Skeletal muscle cell (primary cell): ENCODE measurements at regions not wholly inside any gene's neighbourhood (a gene's known extent, or its start where the extent isn't known, plus 50 kb on each side); places are given as distances from the start of the nearest gene placed in this dataset.

Experiments
- DNase-seq: peaks from one replicate; pipeline ENCODE4 v3.0.0-alpha.2; 2010; ENCODE audit warnings: low read depth
- H3K4me3 ChIP-seq: 2 replicates; pipeline ENCODE4 v1.5.1; 2011; ENCODE audit warnings: low read depth, mild to moderate bottlenecking, control low read depth, low read length, moderate library complexity

DNA sequence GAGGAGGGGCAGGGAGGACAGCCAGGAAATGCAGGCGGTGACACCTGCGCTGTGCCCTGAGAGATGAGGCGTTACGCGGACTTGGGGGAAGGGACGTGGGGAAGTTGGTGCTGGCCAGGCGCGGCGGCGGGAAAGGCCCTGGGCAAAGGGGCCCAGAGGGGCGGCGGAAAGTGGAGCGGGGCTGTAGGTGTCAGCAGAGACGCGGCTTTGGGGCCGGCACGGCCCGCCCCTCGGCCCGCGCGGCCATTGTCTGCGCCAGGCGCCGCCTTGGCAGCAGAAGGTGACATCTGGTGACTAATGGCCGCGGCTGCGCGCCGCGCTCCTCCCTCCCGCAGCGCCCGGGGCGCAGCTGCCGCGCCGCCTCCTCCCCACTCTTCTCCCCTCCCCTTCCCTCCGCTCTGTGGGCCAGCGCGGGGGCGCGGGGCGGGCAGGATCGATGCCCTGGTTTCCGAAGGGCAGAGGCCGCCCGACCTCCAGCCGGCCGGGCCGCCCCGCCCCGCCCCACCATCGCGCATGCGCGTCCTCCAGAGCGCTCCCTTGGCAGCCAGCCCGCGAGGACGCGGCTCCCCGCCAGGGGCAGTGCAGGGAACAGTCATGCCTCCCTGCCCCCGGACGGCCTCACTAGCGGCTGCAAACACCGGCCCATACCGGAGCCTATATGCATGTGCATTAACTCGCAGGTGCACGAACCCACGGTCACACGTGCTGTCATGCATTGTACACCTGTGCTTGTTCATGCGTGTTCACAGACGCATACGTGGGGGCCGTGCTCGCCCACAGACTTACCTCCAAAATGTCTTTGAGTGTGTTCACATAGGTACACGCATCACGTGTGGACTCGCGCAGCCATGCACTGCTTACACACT lies 269.6 kb downstream of the RPS24 start:
- DNase-seq, result peak; percentile 48
- peak overlapping the region; percentile 64 for H3K4me3 ChIP-seq

DNA sequence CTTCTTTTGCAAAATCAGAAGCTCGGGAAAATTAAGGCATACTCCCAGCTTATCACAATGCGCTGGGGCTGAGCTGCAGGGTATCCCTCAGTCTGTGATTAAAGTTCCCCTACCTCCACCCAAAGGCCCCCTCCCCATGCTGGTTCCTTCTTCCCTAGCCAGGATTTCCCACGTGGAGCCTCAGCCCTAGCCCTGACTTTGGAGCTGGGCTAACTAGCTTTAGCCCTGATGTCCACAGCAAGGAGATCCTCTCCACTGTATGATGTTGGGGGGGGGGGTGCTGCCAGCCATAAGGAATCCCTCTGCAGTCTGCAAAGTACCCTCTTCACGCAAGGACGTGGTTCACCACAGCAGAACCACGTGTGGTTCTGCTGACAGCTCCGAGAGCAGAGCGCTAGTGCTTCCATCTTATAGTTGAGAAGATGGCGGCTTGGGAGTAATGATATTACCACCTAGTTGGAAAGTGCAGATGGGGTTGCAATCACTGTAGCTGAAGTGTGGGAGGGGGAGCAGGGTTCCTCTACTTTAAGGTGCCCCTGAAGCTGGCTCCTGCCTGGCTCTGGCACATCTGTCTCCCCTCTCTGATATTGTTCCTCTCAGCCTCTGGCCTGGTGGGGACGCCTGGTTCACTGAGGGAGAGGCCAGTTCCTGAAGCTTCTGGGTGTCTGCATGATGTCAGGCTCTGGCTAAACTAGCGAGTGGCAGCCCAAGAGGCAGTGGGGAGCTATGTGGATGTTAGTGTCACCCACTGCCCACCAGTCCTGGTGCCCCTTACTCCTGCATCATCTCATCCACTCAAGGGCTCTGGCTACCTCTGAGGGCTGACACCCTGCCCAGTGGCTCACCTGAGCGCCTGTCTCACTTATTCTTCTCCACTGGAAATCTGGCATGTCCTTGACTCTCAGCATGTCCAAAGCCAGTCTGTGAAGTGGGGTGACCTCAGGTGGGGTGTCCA lies 270.7 kb downstream of the RPS24 start:
- DNase-seq, result no peak
- no peak overlapping the region for H3K4me3 ChIP-seq

DNA sequence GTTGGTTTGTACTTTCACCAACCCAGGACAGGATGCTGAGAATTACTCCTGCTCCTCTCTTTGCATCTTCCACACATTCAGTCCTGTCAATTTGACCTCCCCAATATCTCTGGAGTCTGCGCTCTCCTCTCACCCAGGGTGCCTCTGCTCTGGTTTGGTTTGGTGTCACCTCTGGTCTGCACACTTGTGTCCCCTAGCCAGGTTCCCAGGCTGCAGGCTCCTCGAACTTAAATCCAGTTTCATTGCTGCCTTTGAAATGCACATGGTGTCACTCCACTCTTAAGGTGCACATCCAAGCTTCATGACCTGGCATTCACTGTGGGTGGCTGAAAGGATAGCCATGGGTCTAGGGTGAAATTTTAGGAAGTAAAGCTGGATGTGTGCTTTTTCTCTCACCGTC lies 271.6 kb downstream of the RPS24 start:
- DNase-seq, result no peak
- no peak overlapping the region for H3K4me3 ChIP-seq

DNA sequence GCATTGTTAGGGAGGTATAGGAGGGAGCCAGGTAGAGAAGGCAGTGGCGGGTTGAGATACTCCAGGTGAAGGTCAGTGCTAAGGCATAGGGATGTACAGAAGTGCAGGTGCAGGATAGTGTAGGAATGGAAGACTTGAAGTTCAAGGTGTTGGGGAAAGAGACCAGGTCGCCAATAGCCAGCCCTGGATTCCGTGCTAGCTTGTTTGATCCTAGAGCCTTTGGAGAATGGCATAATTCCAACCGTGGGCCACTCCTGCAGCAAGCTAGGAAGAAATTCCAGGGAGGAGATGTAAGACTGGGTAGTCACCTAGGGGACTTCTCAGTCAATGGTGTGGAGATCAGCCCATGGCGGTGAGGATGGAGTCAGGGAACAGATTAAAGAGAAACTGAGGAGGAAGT lies 272.7 kb downstream of the RPS24 start:
- no peak for DNase-seq
- H3K4me3 ChIP-seq, result no peak overlapping the region

DNA sequence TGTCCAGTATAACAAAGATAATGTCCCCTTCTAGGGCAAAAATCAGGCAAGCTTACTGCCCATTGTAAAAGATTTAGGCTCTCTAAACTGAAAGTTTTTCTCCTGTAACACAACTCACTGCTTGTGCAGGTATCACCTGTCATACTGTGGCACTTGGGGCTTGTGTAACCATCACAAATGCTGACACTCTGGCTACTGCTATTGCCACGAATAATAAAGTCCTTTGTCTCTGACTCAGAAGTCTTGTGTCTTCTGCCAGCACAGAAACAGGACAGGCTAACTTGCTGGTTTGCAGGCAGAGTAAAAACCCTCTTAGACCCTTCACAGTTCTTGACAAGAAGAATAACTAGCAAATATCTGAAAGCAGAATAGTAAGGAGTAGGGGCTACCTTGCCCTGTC lies 273.9 kb downstream of the RPS24 start:
- DNase-seq, result no peak
- H3K4me3 ChIP-seq, result no peak overlapping the region

DNA sequence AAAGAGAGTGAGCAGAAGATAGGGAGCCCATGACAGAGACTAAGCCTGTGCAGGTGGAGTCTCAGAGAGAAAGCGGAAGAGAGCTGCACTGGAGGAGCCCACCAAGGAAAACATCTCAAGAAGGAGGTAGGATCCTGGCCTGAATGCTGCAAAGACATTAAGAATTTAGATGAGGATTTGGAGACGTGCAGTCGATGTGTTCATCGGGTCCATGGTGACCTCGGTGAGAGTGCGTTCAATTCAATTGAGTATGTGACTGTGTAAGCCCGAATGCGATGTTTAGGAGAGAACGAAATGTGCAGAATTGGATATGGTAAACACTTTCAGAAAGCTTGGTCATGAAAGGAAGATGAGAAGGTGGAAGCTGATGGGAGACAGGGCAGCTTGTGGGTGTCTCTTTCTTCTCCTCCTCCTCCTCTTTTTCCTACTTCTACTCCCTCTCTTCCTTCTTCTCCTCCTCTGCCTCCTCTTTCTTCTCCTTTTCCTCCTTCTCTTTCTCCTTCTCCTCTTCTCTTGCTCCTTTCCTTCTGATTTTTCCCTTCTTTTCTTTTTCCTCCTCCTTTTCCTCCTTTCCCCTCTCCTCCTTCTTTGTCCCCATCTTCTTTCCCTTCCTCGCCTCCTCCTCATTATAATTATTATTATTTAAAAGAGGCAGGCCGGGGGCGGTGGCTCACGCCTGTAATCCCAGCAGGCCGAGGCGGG lies 276.0 kb downstream of the RPS24 start:
- no peak for DNase-seq
- no peak overlapping the region for H3K4me3 ChIP-seq

DNA sequence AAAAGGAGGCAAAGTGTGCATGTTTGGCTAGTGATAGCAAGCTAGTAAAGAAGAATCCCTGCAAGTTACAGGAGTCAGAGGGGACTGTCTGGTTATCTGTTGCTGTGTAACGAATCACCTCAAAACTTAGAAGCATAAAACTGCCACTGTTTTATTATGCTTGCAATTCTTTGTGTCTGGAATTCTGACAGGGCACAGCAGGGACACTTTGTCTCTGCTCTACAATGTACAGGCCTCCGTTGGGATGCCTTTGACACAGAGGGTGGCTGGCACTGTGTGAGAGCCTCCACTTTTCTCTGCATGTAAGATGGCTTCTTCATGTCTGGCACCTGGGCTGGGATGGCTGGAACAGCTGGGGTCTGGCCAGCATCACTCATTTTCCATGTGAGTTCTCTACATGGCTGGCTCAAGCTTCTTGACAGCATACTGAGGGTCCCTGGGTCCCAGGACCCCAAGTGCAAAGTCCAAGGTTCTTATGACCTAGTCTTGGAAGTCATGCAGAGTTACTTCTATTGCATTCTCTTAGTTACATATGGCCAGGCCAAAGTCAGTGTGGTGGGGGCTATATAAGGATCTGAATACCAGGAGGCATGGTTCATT lies 276.9 kb downstream of the RPS24 start:
- no peak overlapping the region for H3K4me3 ChIP-seq
- DNase-seq, result no peak

DNA sequence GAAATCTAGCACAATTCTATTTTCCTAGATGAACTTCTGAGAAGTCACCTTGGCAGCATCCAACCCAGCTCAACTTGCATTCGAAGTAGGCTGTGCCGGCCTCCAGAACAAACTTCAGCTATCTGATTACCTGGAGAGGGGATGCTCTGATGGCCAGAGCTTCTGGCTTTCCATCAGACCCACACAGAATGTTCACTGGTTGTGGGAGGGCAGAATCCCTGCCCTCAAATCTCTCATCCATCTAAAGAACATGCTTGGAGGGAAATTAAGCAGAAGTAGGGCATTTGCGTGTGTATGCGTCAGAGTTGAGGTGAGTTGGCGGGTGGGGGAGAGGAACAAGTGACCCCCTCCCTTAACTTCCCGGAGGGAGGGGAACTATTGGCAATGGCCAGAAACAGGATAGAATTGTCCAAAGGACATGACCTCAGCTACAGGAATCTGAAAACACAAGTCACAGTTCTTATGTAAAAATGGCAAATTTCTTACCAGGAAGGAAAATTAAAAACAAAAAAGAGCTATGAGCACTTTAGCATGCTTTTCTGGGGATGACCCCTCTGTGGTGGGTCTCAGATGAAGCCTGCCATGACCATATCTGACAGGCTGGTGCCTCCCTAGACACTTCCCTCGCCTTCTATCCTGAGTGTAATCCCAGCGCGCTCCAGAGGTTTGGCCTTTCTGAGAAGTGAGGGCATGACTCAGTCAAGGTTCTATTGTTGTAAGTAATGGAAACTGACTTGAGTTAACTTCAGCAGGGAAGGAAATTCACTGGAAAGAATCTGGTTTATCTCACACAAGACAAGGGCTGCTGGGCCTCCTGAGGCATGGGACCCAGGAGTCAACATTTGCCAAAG lies 278.8 kb downstream of the RPS24 start:
- DNase-seq, result no peak

DNA sequence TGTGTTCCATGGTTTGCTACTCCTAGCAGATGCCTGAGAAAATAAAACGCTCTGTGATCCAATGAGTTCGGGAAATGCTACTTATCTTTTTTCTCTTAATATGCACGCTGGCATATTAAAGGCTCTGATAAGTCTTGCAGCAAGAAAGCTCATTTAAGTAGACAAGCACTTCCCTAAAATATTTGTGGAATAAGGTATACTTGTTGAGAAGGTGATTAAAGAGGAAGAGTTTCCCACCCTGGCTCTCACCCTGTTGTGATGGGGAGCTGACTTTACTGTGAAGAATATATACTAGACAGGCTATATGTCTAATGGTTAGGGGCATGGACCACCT lies 279.4 kb downstream of the RPS24 start:
- DNase-seq, result no peak
- H3K4me3 ChIP-seq, result no peak overlapping the region

More for the DNA sequence above, 278.8 kb downstream of the RPS24 start:
- no peak overlapping the region for H3K4me3 ChIP-seq

DNA sequence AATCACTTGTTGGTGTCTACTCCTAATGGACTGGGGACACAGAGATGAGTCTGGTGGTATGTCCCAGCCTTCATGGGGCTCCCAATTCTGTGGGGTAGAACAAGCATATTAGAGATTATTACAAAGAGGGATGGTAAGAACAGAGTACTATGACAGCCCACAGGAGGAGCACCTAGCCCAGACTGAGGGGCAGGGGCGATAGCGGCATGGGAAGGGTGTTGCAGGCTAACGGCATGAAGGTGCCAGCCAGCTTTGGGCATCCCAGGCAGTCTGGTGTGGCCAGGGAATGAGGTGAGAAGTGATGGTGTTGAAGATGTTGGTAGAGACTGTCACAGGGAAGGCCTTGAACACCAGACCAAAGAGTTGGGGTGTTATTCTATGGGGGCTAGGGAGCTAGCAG lies 280.0 kb downstream of the RPS24 start:
- no peak for DNase-seq
- H3K4me3 ChIP-seq, result no peak overlapping the region

DNA sequence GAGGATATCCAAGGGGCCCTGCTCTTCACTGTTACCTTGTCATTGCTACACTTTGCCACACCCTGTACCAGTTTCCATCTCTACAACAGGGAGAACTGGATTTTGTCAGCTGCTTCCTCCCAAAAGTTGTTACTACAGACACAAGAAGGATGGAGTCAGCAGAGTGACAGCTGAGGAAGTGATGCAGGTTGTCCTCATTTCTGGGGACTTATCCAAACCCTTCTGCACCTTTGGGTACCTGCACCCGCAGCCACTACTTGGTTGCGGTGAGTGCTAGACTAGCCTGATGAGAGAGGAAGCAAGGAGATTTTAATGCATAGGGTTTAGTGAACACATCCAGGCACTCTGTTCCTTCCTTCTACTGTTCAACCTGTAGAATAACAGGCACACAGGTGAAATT lies 281.0 kb downstream of the RPS24 start:
- no peak for DNase-seq
- no peak overlapping the region for H3K4me3 ChIP-seq

DNA sequence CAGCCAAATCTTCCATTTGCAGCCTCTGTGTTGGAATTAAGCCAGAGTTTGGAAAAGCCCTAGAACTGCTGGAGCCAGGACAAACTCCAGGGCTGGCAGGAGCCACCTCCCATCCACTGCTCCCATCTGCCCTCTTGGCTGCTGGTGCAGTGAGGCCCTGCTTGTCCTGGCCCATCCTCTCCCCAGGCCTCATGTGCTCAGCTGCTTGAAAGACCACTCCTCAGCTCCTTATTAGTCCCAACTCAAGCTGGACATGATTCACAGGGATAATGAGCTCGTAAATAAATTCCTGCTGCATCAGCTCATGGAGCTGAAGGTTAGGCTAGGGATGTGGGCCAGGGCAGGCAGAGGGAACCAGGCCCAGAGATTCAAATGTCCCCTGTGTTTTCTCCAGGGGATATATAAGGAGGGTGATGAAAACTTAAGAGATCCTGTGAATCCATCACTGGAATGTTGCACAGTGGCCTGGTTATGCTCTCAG lies 282.8 kb downstream of the RPS24 start:
- H3K4me3 ChIP-seq, result no peak overlapping the region
- DNase-seq, result peak; percentile 31

DNA sequence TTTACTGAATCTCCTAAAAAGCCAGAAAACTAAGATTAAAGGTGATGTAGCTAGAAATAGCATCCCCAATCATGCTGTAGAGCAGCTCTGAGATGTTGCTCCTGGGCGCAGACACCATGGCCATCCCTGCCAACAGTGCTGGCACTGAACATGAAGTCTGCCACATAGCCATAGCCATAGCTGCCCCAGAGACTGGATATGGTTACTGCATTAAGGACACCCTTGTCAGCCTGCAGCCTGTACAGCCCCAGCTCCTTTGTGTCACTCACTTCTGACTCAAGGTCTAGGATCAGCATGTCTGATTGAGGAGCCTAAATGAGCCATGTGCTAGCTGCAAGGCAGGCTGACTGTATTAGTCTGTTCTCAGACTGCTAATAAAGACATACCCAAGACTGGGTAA lies 284.6 kb downstream of the RPS24 start:
- no peak for DNase-seq

DNA sequence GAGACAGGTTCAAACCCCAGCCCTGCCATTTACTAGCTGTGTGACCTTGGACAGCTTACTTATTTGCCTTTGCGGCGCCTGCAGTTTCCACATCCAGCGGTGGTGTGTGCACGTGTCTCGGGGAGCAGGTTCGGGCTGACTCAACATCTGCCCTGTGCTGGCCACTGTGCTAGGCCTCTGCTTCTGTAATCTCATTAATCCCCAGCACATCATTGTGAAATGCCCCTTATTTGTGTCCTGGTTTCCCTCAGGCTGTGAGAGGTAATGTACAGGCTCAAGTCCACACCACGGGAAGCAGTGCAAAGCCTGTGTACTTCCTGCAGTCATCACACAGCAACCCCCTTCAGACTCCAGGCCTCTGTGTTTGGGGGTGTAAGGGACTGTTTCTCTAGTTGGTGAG lies 285.7 kb downstream of the RPS24 start:
- no peak for DNase-seq
- no peak overlapping the region for H3K4me3 ChIP-seq

More for the DNA sequence above, 284.6 kb downstream of the RPS24 start:
- H3K4me3 ChIP-seq, result no peak overlapping the region

DNA sequence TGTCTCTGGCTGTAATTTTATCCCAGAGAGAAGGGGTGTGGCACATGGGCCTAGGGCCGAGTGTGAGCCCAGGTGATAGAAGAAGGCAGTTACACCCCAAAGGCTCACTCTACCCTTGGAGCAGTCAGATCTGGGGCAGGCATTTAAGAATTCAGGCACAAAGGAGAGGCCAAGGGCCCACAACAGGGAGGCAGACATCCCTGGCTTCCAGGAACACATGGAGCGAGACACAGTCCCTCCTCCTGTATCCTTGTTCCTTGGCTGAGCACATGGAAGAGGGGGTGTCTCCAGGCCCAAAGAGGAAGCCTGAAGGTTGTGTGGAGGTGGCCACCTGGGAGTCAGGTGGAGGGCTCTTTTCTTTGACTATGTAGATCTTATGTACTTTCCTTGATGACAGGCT lies 286.2 kb downstream of the RPS24 start:
- DNase-seq, result no peak
- no peak overlapping the region for H3K4me3 ChIP-seq

DNA sequence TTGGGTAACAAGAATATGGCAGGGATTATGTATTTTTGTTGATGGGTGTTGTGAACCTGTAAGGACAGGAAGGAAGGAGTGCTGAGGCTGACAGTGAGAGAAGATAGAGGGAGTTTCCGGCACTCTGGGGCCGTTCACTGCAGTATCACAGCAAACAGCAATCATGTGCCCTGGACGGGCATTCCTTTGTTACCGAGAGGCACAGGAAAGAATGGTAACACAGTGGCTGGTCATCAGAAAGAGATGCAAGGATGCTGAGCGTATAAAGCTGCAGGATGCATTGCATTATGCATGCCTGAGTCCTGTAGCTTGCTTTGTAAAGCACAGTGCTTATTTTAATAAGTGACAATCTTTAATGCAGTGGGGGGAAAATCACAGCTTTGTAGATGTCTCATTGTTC lies 286.8 kb downstream of the RPS24 start:
- no peak for DNase-seq

DNA sequence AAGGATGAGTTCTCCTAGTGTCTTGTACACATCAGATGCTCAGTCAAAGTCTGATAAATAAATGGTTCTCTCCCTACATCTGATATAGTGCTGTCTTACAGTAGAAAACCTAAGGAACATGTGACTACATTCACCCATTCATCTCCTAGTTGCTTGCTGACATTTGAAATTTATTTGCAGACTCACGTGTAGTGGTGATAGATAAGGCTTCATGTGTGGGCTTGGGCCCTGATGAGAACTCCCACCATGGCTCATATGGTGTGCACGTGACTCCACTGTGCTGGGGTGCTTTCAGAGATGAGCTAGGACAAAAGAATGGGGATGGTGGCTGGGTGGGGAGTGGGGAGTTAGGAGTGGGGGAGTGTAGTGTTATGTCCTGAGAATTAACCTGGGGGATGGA lies 287.3 kb downstream of the RPS24 start:
- DNase-seq, result no peak

More for the DNA sequence above, 286.8 kb downstream of the RPS24 start:
- no peak overlapping the region for H3K4me3 ChIP-seq

DNA sequence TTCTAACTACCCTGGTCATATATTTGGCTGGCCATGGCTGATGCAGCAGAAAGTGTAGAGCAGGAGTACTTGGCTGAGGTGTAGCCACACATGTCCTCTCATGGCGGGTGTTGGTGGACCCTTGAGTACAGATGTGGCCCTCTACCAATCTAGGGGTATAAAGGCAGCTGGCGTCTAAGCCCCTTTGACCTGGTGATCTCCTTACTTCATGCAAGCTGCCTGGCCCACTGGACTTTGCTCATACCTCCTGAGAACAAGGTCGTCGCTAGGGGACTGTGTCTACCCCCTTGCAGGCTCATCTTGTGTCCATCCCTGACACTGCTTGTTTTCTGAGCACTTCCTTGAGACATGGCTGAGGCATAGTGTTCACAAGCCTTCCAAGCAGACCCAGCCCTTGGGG lies 287.8 kb downstream of the RPS24 start:
- DNase-seq, result no peak
- H3K4me3 ChIP-seq, result no peak overlapping the region

More for the DNA sequence above, 287.3 kb downstream of the RPS24 start:
- no peak overlapping the region for H3K4me3 ChIP-seq

DNA sequence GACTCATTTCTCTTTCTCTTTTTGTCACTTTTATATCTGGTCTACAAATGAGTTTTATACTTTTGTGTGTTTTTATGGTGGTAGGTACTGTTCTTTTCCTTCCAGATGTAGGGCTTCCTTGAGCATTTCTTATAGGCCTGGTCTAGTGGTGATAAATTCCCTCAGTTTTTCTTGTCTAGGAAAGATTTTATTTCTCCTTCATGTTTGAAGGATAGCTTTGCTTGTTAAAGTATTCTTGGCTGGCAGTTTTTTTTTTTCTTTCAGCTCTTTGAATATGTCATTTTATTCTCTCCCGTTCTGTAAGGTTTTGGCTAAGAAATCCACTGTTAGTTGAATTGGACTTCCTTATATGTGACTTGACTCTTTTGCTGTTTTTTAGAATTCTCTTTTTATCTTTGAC lies 292.7 kb downstream of the RPS24 start:
- no peak overlapping the region for H3K4me3 ChIP-seq
- DNase-seq, result no peak
